IMR-90 (cell line): ENCODE measurements at regions not wholly inside any gene's neighbourhood (a gene's known extent, or its start where the extent isn't known, plus 50 kb on each side); places are given as distances from the start of the nearest gene placed in this dataset.

Source experiments
- ATAC-seq: fragments of 200-7000 bp; cut with Tn5 transposase; 2 replicates; pipeline ENCODE4 v1.9.1; 2020; ENCODE audit warnings: low read depth, mild to moderate bottlenecking, moderate library complexity
- BruUV-seq: library from RNA; stranded (reverse); fragments of 400-500 nt; replicated peaks from 2 replicates; lab custom pipeline; 2021; lab: Mats Ljungman, UMichigan
- CTCF ChIA-PET: fragments of 300-600 bp; formaldehyde crosslinking; extraction: SDS; loops from one replicate; lab custom pipeline; 2021; ENCODE audit warnings: antibody characterized with exemption; lab: Yijun Ruan, JAX
- POLR2A ChIA-PET: fragments of 300-600 bp; sonication (Branson Sonifier 250); formaldehyde crosslinking; loops from one replicate; lab custom pipeline; 2022; ENCODE audit warnings: antibody characterized with exemption; ENCODE audit not compliant: unreplicated experiment; lab: Charles Lee
- DNase-seq: peaks from one replicate; pipeline ENCODE4 v3.0.0; 2013
- H2AFZ ChIP-seq: replicated peaks from 2 replicates; pipeline ENCODE3; 2013; ENCODE audit warnings: low read length, mild to moderate bottlenecking; ENCODE audit not compliant: poor library complexity
- H2AK5ac ChIP-seq: 2 replicates; pipeline ENCODE4 v1.6.1; 2013; ENCODE audit warnings: low read depth, low read length, inconsistent platforms
- H2AK9ac ChIP-seq: replicated peaks from 2 replicates; pipeline ENCODE3; 2013; ENCODE audit warnings: mild to moderate bottlenecking, low read depth, low read length, moderate library complexity; ENCODE audit not compliant: poor library complexity
- H2BK120ac ChIP-seq: 2 replicates; pipeline ENCODE4 v1.6.1; 2013; ENCODE audit warnings: low read depth, low read length, inconsistent platforms
- H2BK15ac ChIP-seq: 3 replicates; pipeline ENCODE4 v1.6.1; 2013; ENCODE audit warnings: low read depth, low read length, inconsistent platforms
- H2BK20ac ChIP-seq: 2 replicates; pipeline ENCODE4 v1.6.1; 2013; ENCODE audit warnings: low read depth, mild to moderate bottlenecking, inconsistent platforms, low read length, moderate library complexity
- H2BK5ac ChIP-seq: 2 replicates; pipeline ENCODE4 v1.6.1; 2013; ENCODE audit warnings: mild to moderate bottlenecking, low read depth, low read length, inconsistent platforms; ENCODE audit not compliant: poor library complexity, severe bottlenecking
- H3K14ac ChIP-seq: replicated peaks from 2 replicates; pipeline ENCODE4 v1.6.1; 2013; ENCODE audit warnings: low read depth, low read length, inconsistent platforms
- H3K18ac ChIP-seq: 2 replicates; pipeline ENCODE4 v1.6.1; 2013; ENCODE audit warnings: low read depth, low read length, control low read depth
- H3K23ac ChIP-seq: 2 replicates; pipeline ENCODE4 v1.6.1; 2013; ENCODE audit warnings: low read depth, low read length, inconsistent platforms
- H3K27ac ChIP-seq: 2 replicates; pipeline ENCODE4 v1.5.1; 2013; ENCODE audit warnings: mild to moderate bottlenecking, control low read depth, low read length; ENCODE audit not compliant: insufficient read depth
- H3K27me3 ChIP-seq: 2 replicates; pipeline ENCODE4 v1.6.1; 2013; ENCODE audit warnings: low read length; ENCODE audit not compliant: control insufficient read depth, insufficient read depth
- H3K36me3 ChIP-seq: 2 replicates; pipeline ENCODE4 v1.6.1; 2013; ENCODE audit warnings: low read length, mixed read lengths; ENCODE audit not compliant: control insufficient read depth, insufficient read depth
- H3K4ac ChIP-seq: 2 replicates; pipeline ENCODE4 v1.6.1; 2013; ENCODE audit warnings: low read depth, low read length, inconsistent platforms
- H3K4me1 ChIP-seq: 2 replicates; pipeline ENCODE4 v1.6.1; 2013; ENCODE audit warnings: low read length, mixed read lengths; ENCODE audit not compliant: control insufficient read depth, insufficient read depth
- H3K4me2 ChIP-seq: 2 replicates; pipeline ENCODE4 v1.6.1; 2013; ENCODE audit warnings: low read depth, mild to moderate bottlenecking, control low read depth, low read length, moderate library complexity
- H3K4me3 ChIP-seq: 2 replicates; pipeline ENCODE4 v1.5.1; 2013; ENCODE audit warnings: low read depth, mild to moderate bottlenecking, control low read depth, low read length, moderate library complexity; ENCODE audit not compliant: insufficient read depth
- H3K56ac ChIP-seq: 2 replicates; pipeline ENCODE4 v1.6.1; 2013; ENCODE audit warnings: low read length, inconsistent platforms; ENCODE audit not compliant: insufficient read depth; ENCODE audit errors: extremely low read depth
- H3K79me1 ChIP-seq, 2 experiments: 2 replicates each; pipeline ENCODE4 v1.6.1; 2013; ENCODE audit warnings: low read length in 2 of 2, inconsistent platforms in 1 of 2, low read depth in 1 of 2
- H3K9ac ChIP-seq: 2 replicates; pipeline ENCODE4 v1.6.1; 2013; ENCODE audit warnings: low read depth, low read length, control low read depth
- H3K9me1 ChIP-seq: 2 replicates; pipeline ENCODE4 v1.6.1; 2013; ENCODE audit warnings: low read length, inconsistent platforms; ENCODE audit not compliant: insufficient read depth
- H3K9me3 ChIP-seq: 2 replicates; pipeline ENCODE4 v1.6.1; 2013; ENCODE audit warnings: low read length; ENCODE audit not compliant: control insufficient read depth, insufficient read depth
- H4K20me1 ChIP-seq: 2 replicates; pipeline ENCODE4 v1.6.1; 2013; ENCODE audit warnings: low read length, inconsistent platforms; ENCODE audit not compliant: insufficient read depth
- H4K5ac ChIP-seq: 2 replicates; pipeline ENCODE4 v1.6.1; 2013; ENCODE audit warnings: mild to moderate bottlenecking, low read depth, low read length, control low read depth
- H4K8ac ChIP-seq, 2 experiments: 2 replicates each; pipeline ENCODE4 v1.6.1; 2013; ENCODE audit warnings: low read depth in 2 of 2, low read length in 2 of 2, control low read depth in 1 of 2, inconsistent platforms in 1 of 2
- H4K91ac ChIP-seq: 2 replicates; pipeline ENCODE4 v1.6.1; 2013; ENCODE audit warnings: low read depth, low read length, inconsistent platforms; ENCODE audit not compliant: insufficient read depth
- MAFK ChIP-seq: IDR thresholded peaks from 2 replicates; pipeline ENCODE4 v1.6.1; 2012; ENCODE audit warnings: low read depth, low read length, improper control_type of control experiment
- NFE2L2 ChIP-seq: fragments of 150-350 bp; IDR thresholded peaks from 2 replicates; pipeline ENCODE4 v1.6.1; 2016; ENCODE audit warnings: low read depth, mild to moderate bottlenecking, low read length
- dilution Hi-C: fragments of 300-500 bp; cut with HindIII; formaldehyde crosslinking; loops from one replicate; pipeline ENCODE4 v1.14.3; 2018; ENCODE audit warnings: low sequenced_read_pairs; ENCODE audit not compliant: unreplicated experiment
- in situ Hi-C: fragments of 300-500 bp; cut with MboI; formaldehyde crosslinking; loops from 3 replicates; pipeline ENCODE4 v1.14.3; 2019; ENCODE audit warnings: low sequenced_read_pairs, inconsistent platforms, mixed read lengths
- intact Hi-C: fragments of 100-400 bp; cut with micrococcal nuclease; formaldehyde crosslinking; loops from 2 replicates; pipeline ENCODE4 v1.10.0; 2022
- TF ChIP-seq, protein P1 (sequence below): fragments of 150-350 bp; IDR thresholded peaks from 2 replicates; pipeline ENCODE4 v1.6.1; 2016; ENCODE audit warnings: low read depth, mild to moderate bottlenecking, low read length, moderate library complexity, borderline replicate concordance

DNA sequence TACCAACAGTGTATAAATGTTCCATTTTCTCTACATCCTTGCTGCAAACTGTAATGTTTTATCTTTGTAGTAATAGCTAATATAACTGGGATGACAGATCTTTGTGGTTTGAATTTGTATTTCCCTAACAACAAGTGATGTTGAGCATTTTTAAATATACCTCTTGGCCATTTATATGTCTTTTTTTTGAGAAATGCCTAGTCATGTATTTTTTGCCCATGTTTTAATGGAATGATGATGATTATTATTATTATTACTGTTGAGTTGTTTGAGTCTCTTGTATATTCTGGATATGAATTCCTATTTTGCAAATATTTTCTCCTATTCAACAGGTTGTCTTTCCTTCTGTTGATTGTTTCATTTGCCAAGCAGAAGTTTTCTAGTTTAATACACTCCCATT lies 654.9 kb downstream of the ZPLD1 start:
- no peaks in the 10 kb centered on the region for H3K79me1 ChIP-seq
- H3K4me2 ChIP-seq, result no peak overlapping the region
- no peak overlapping the region for H3K27ac ChIP-seq
- H3K14ac ChIP-seq, result no peak overlapping the region
- no peak overlapping the region for H4K8ac ChIP-seq
- ChIA-PET CTCF (no interaction called here), POLR2A (no interaction called here)
- H2BK20ac ChIP-seq, result no peak overlapping the region
- no peak overlapping the region for H3K56ac ChIP-seq
- H2BK120ac ChIP-seq, result no peak overlapping the region
- no peak overlapping the region for H3K18ac ChIP-seq
- no peak overlapping the region for H3K4ac ChIP-seq
- intact Hi-C loops, result no loop called here
- H2BK15ac ChIP-seq, result no peak overlapping the region
- DNase-seq, result no peak
- H3K27me3 ChIP-seq, result no peaks in the 10 kb centered on the region
- no peak overlapping the region for H3K23ac ChIP-seq
- H4K20me1 ChIP-seq, result no peaks in the 10 kb centered on the region
- no peak overlapping the region for H2BK5ac ChIP-seq
- no peak overlapping the region for H2AFZ ChIP-seq
- no peaks in the 10 kb centered on the region for H3K9me1 ChIP-seq
- TF ChIP-seq, protein P1, sequence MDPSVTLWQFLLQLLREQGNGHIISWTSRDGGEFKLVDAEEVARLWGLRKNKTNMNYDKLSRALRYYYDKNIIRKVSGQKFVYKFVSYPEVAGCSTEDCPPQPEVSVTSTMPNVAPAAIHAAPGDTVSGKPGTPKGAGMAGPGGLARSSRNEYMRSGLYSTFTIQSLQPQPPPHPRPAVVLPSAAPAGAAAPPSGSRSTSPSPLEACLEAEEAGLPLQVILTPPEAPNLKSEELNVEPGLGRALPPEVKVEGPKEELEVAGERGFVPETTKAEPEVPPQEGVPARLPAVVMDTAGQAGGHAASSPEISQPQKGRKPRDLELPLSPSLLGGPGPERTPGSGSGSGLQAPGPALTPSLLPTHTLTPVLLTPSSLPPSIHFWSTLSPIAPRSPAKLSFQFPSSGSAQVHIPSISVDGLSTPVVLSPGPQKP, result no peak
- TF ChIP-seq NFE2L2 (peak; percentile 45; the same call in 1 of the 2 replicates), MAFK (peak; percentile 48)
- no peak overlapping the region for H2AK5ac ChIP-seq
- H4K5ac ChIP-seq, result no peak overlapping the region
- H3K4me3 ChIP-seq, result no peak overlapping the region
- no TSS peak for BruUV-seq
- H3K9ac ChIP-seq, result no peak overlapping the region
- in situ Hi-C loops, result no loop called here
- H4K91ac ChIP-seq, result no peak overlapping the region
- no peaks in the 10 kb centered on the region for H3K9me3 ChIP-seq
- H3K36me3 ChIP-seq, result no peaks in the 10 kb centered on the region
- dilution Hi-C loops, result no loop called here
- H2AK9ac ChIP-seq, result no peak overlapping the region
- no peaks in the 10 kb centered on the region for H3K4me1 ChIP-seq
- no peak for ATAC-seq
